ENCODE measurements at regions not wholly inside any gene's neighbourhood (a gene's known extent, or its start where the extent isn't known, plus 50 kb on each side); places are given as distances from the start of the nearest gene placed in this dataset.

DNA sequence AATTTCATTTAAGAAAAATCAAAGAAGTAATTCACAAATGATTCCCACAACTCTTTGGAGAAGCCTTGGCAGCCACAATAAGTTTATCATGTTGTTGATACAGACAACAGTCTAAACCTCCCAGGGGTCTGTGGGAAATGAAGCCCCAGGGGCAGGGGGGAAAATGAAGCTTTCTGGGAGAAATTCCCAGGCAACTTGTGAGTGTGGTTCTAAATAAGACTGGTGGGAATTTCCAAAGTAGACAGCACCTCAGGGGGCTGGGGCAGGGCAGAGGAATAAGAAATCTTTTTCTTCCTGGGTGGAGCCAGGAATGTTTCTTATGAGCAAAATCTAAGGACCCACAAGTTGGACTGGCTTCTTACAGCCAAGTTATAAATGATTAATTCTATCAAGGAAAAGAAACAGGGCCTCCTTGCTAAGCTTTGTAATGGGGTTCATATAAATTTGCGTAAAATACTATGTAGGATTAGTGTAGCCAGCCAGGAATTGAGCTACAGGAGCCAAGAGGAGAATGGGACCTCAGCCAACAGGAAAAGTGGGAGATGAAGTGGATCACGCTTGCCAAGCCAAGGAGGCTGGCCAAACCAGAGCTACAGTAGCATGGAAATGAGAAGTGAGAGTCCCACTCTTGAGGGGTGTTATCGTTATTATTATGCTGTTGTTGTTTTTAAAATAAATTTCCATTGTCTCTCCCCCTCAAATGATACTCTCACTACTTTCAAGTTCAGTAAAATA lies 182.9 kb upstream of the FAR2 start:
- no peak for TF ChIP-seq EZH2 (IDR thresholded peaks at IDR 0.05; ENCODE audit: low read length, unreplicated experiment)
- TF ChIP-seq, protein P1, sequence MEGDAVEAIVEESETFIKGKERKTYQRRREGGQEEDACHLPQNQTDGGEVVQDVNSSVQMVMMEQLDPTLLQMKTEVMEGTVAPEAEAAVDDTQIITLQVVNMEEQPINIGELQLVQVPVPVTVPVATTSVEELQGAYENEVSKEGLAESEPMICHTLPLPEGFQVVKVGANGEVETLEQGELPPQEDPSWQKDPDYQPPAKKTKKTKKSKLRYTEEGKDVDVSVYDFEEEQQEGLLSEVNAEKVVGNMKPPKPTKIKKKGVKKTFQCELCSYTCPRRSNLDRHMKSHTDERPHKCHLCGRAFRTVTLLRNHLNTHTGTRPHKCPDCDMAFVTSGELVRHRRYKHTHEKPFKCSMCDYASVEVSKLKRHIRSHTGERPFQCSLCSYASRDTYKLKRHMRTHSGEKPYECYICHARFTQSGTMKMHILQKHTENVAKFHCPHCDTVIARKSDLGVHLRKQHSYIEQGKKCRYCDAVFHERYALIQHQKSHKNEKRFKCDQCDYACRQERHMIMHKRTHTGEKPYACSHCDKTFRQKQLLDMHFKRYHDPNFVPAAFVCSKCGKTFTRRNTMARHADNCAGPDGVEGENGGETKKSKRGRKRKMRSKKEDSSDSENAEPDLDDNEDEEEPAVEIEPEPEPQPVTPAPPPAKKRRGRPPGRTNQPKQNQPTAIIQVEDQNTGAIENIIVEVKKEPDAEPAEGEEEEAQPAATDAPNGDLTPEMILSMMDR (conservative IDR thresholded peaks at IDR 0.05; ENCODE audit: low read depth, low read length), result no peak

Measured in PC-3 (cell line).